IMR-90 (cell line): ENCODE measurements at regions not wholly inside any gene's neighbourhood (a gene's known extent, or its start where the extent isn't known, plus 50 kb on each side); places are given as distances from the start of the nearest gene placed in this dataset.

Source experiments
- BHLHE40 ChIP-seq: fragments of 150-350 bp; IDR thresholded peaks from 2 replicates; pipeline ENCODE4 v1.6.1; 2016; ENCODE audit warnings: mild to moderate bottlenecking, low read depth, low read length
- CEBPB ChIP-seq: IDR thresholded peaks from 2 replicates; pipeline ENCODE4 v1.6.1; 2012; ENCODE audit warnings: low read depth, low read length, improper control_type of control experiment
- CTCF ChIP-seq: conservative IDR thresholded peaks from 2 replicates; pipeline ENCODE4 v1.5.1; 2012; ENCODE audit warnings: mild to moderate bottlenecking, low read depth, low read length, improper control_type of control experiment
- ELK1 ChIP-seq: fragments of 150-350 bp; IDR thresholded peaks from 2 replicates; pipeline ENCODE4 v1.6.1; 2016; ENCODE audit warnings: low read depth, mild to moderate bottlenecking, low read length, moderate library complexity, borderline replicate concordance
- MAFK ChIP-seq: IDR thresholded peaks from 2 replicates; pipeline ENCODE4 v1.6.1; 2012; ENCODE audit warnings: low read depth, low read length, improper control_type of control experiment
- MAZ ChIP-seq: IDR thresholded peaks from 2 replicates; pipeline ENCODE4 v1.6.1; 2012; ENCODE audit warnings: low read depth, mild to moderate bottlenecking, low read length, improper control_type of control experiment, moderate library complexity, borderline replicate concordance
- MXI1 ChIP-seq: IDR thresholded peaks from 2 replicates; pipeline ENCODE4 v1.6.1; 2012; ENCODE audit warnings: low read depth, mild to moderate bottlenecking, low read length, moderate library complexity, borderline replicate concordance
- NFE2L2 ChIP-seq: fragments of 150-350 bp; IDR thresholded peaks from 2 replicates; pipeline ENCODE4 v1.6.1; 2016; ENCODE audit warnings: low read depth, mild to moderate bottlenecking, low read length
- POLR2A ChIP-seq: IDR thresholded peaks from 2 replicates; pipeline ENCODE4 v1.6.1; 2012; ENCODE audit warnings: mild to moderate bottlenecking, low read depth, low read length
- RFX5 ChIP-seq: IDR thresholded peaks from 2 replicates; pipeline ENCODE4 v1.8.0; 2012; ENCODE audit warnings: low read depth, mild to moderate bottlenecking, low read length, moderate library complexity
- SMC3 ChIP-seq: fragments of 150-350 bp; IDR thresholded peaks from 2 replicates; pipeline ENCODE4 v1.6.1; 2016; ENCODE audit warnings: low read depth, mild to moderate bottlenecking, antibody characterized with exemption, low read length, moderate library complexity
- USF2 ChIP-seq: fragments of 150-350 bp; IDR thresholded peaks from 2 replicates; pipeline ENCODE4 v1.6.1; 2017; ENCODE audit warnings: mild to moderate bottlenecking, antibody characterized with exemption, low read length, low read depth

GRCh38 chr2:4039896-4040295, 336.5 kb downstream of the DCDC2C start:
- TF ChIP-seq CEBPB (no peak), CTCF (no peak), RFX5 (no peak), SMC3 (no peak), USF2 (no peak), POLR2A (no peak), ELK1 (no peak), BHLHE40 (no peak), MAZ (no peak), MAFK (no peak), NFE2L2 (no peak), MXI1 (no peak)
